Smooth muscle cell (in vitro differentiated cells): ENCODE measurements at regions not wholly inside any gene's neighbourhood (a gene's known extent, or its start where the extent isn't known, plus 50 kb on each side); places are given as distances from the start of the nearest gene placed in this dataset.
A peak's percentile ranks its signal among the peaks of the same experiment; 100 is the strongest.

ENCODE experiments used
- DNase-seq: peaks from one replicate; lab custom pipeline; 2025; ENCODE audit not compliant: unreplicated experiment; lab: John Stamatoyannopoulos, UW
- H2AFZ ChIP-seq: fragments of 200-600 bp; sonication (generic); 2 replicates; pipeline ENCODE4 v1.6.0; 2016; ENCODE audit warnings: antibody characterized with exemption, low read depth, mild to moderate bottlenecking
- H3F3A ChIP-seq: fragments of 200-600 bp; sonication (generic); 2 replicates; pipeline ENCODE4 v1.6.0; 2017; ENCODE audit warnings: antibody characterized with exemption, low read depth
- H3K27ac ChIP-seq: fragments of 200-600 bp; sonication (generic); 2 replicates; pipeline ENCODE4 v1.5.1; 2016; ENCODE audit warnings: low read depth, mild to moderate bottlenecking
- H3K27me3 ChIP-seq: fragments of 200-600 bp; sonication (generic); 2 replicates; pipeline ENCODE4 v1.6.1; 2016; ENCODE audit warnings: low read depth, mild to moderate bottlenecking
- H3K36me3 ChIP-seq: fragments of 200-600 bp; sonication (generic); 2 replicates; pipeline ENCODE4 v1.5.1; 2016; ENCODE audit warnings: low read depth
- H3K4me1 ChIP-seq: fragments of 200-600 bp; sonication (generic); 2 replicates; pipeline ENCODE4 v1.5.1; 2016; ENCODE audit warnings: low read depth
- H3K4me2 ChIP-seq: fragments of 200-600 bp; sonication (generic); 2 replicates; pipeline ENCODE4 v1.6.0; 2016; ENCODE audit warnings: mild to moderate bottlenecking
- H3K4me3 ChIP-seq: fragments of 200-600 bp; sonication (generic); 2 replicates; pipeline ENCODE4 v1.5.1; 2016; ENCODE audit warnings: mild to moderate bottlenecking
- H3K79me2 ChIP-seq: fragments of 200-600 bp; sonication (generic); 2 replicates; pipeline ENCODE4 v1.6.0; 2016; ENCODE audit warnings: low read depth, mild to moderate bottlenecking
- H3K9ac ChIP-seq: fragments of 200-600 bp; sonication (generic); 2 replicates; pipeline ENCODE4 v1.6.0; 2016; ENCODE audit warnings: low read depth
- H3K9me3 ChIP-seq: fragments of 200-600 bp; sonication (generic); replicated peaks from 2 replicates; pipeline ENCODE4 v1.5.1; 2016; ENCODE audit warnings: low read depth
- H4K20me1 ChIP-seq: fragments of 200-600 bp; sonication (generic); 2 replicates; pipeline ENCODE4 v1.6.0; 2016; ENCODE audit warnings: low read depth
- CTCF ChIP-seq: fragments of 200-600 bp; sonication (generic); IDR thresholded peaks from 2 replicates; pipeline ENCODE4 v1.5.1; 2017; ENCODE audit warnings: borderline replicate concordance, mild to moderate bottlenecking, antibody characterized with exemption; ENCODE audit not compliant: insufficient read depth, poor library complexity, severe bottlenecking
- WGBS: methylation state at CpG from one replicate; pipeline ENCODE4 v1.1.7; 2016; ENCODE audit warnings: low lambda C conversion rate; 5-methylcytosine and 5-hydroxymethylcytosine counted together

GRCh38 chr6:164163239-164163638, 748.7 kb downstream of the QKI start:
- no peaks in the 10 kb centered on the region for H3K36me3 ChIP-seq
- no peaks in the 10 kb centered on the region for H3F3A ChIP-seq
- TF ChIP-seq CTCF, result no peak
- H3K9me3 ChIP-seq, result no peaks in the 10 kb centered on the region
- H3K27ac ChIP-seq, result no peak overlapping the region
- no peaks in the 10 kb centered on the region for H3K79me2 ChIP-seq
- no peak overlapping the region for H2AFZ ChIP-seq
- H3K4me1 ChIP-seq, result peaks cover 5% of the 10 kb centered on the region
- H3K27me3 ChIP-seq, result no peaks in the 10 kb centered on the region
- no peak overlapping the region for H3K4me2 ChIP-seq
- WGBS, result 94% methylated on average over 3 of the region's 3 CpGs
- no peak overlapping the region for H3K4me3 ChIP-seq
- H3K9ac ChIP-seq, result no peak overlapping the region
- H4K20me1 ChIP-seq, result no peaks in the 10 kb centered on the region
- no peak for DNase-seq

GRCh38 chr6:164159061-164159460, 744.5 kb downstream of the QKI start:
- Histone ChIP-seq H3K9ac (no peak overlapping the region), H3K27ac (no peak overlapping the region), H3K9me3 (no peaks in the 10 kb centered on the region), H4K20me1 (no peaks in the 10 kb centered on the region), H3K4me1 (no peaks in the 10 kb centered on the region), H3K79me2 (no peaks in the 10 kb centered on the region), H2AFZ (no peak overlapping the region), H3K4me3 (no peak overlapping the region), H3K4me2 (no peak overlapping the region), H3F3A (no peaks in the 10 kb centered on the region), H3K27me3 (no peaks in the 10 kb centered on the region), H3K36me3 (no peaks in the 10 kb centered on the region)
- no peak for DNase-seq
- no peak for TF ChIP-seq CTCF
- 84% methylated on average over 3 of the region's 3 CpGs for WGBS

GRCh38 chr6:164154588-164154987, 740.1 kb downstream of the QKI start:
- Histone ChIP-seq H3K9ac (no peak overlapping the region), H3K4me2 (no peak overlapping the region), H3K36me3 (no peaks in the 10 kb centered on the region), H3K27me3 (no peaks in the 10 kb centered on the region), H3F3A (no peaks in the 10 kb centered on the region), H2AFZ (no peak overlapping the region), H3K27ac (no peak overlapping the region), H3K9me3 (no peaks in the 10 kb centered on the region), H4K20me1 (no peaks in the 10 kb centered on the region), H3K4me3 (no peak overlapping the region), H3K4me1 (peaks cover 38% of the 10 kb centered on the region), H3K79me2 (no peaks in the 10 kb centered on the region)
- no peak for DNase-seq
- 82% methylated on average over 1 of the region's 1 CpG for WGBS
- TF ChIP-seq CTCF, result no peak

GRCh38 chr6:164152611-164153010, 738.1 kb downstream of the QKI start:
- no peaks in the 10 kb centered on the region for H3K36me3 ChIP-seq
- peaks cover 41% of the 10 kb centered on the region for H3K4me1 ChIP-seq
- WGBS, result 63% methylated on average over 3 of the region's 3 CpGs
- H3F3A ChIP-seq, result no peaks in the 10 kb centered on the region
- no peak for DNase-seq
- H3K27ac ChIP-seq, result peak overlapping the region; percentile 3
- no peaks in the 10 kb centered on the region for H3K79me2 ChIP-seq
- no peaks in the 10 kb centered on the region for H3K27me3 ChIP-seq
- peak overlapping the region; percentile 62 for H3K4me2 ChIP-seq
- no peaks in the 10 kb centered on the region for H3K9me3 ChIP-seq
- H4K20me1 ChIP-seq, result no peaks in the 10 kb centered on the region
- H2AFZ ChIP-seq, result no peak overlapping the region
- H3K9ac ChIP-seq, result no peak overlapping the region
- no peak for TF ChIP-seq CTCF
- H3K4me3 ChIP-seq, result no peak overlapping the region
